H9 (cell line): ENCODE measurements at regions not wholly inside any gene's neighbourhood (a gene's known extent, or its start where the extent isn't known, plus 50 kb on each side); places are given as distances from the start of the nearest gene placed in this dataset.

ENCODE experiments used
- DNase-seq: peaks from one replicate; pipeline ENCODE4 v3.0.0-alpha.2; 2017
- H2AFZ ChIP-seq: one replicate; pipeline ENCODE4 v1.6.1; 2013; ENCODE audit warnings: mild to moderate bottlenecking, low read length, control low read depth, moderate library complexity
- H2AK5ac ChIP-seq: 2 replicates; pipeline ENCODE4 v1.6.1; 2013; ENCODE audit warnings: low read length, control low read depth, mixed read lengths; ENCODE audit not compliant: insufficient read length
- H2BK120ac ChIP-seq: one replicate; pipeline ENCODE4 v1.6.1; 2013; ENCODE audit warnings: low read depth, mild to moderate bottlenecking, low read length, control low read depth, inconsistent platforms; ENCODE audit not compliant: poor library complexity, severe bottlenecking
- H2BK12ac ChIP-seq: 2 replicates; pipeline ENCODE4 v1.6.1; 2013; ENCODE audit warnings: low read length, control low read depth, mixed read lengths, low read depth; ENCODE audit not compliant: insufficient read length
- H2BK15ac ChIP-seq: 2 replicates; pipeline ENCODE4 v1.6.1; 2013; ENCODE audit warnings: low read depth, low read length, control low read depth
- H2BK20ac ChIP-seq: one replicate; pipeline ENCODE4 v1.6.1; 2013; ENCODE audit warnings: low read depth, mild to moderate bottlenecking, low read length, control low read depth, inconsistent platforms; ENCODE audit not compliant: poor library complexity, severe bottlenecking
- H2BK5ac ChIP-seq: 2 replicates; pipeline ENCODE4 v1.6.1; 2013; ENCODE audit warnings: low read length, control low read depth, mixed read lengths; ENCODE audit not compliant: insufficient read length
- H3K14ac ChIP-seq: 2 replicates; pipeline ENCODE4 v1.6.1; 2013; ENCODE audit warnings: low read length, control low read depth; ENCODE audit not compliant: insufficient read depth
- H3K18ac ChIP-seq: 2 replicates; pipeline ENCODE4 v1.6.1; 2013; ENCODE audit warnings: low read depth, mild to moderate bottlenecking, mixed read lengths, low read length, control low read depth; ENCODE audit not compliant: insufficient read length
- H3K23ac ChIP-seq: 2 replicates; pipeline ENCODE4 v1.6.1; 2013; ENCODE audit warnings: low read length, control low read depth, mixed read lengths, low read depth; ENCODE audit not compliant: insufficient read length
- H3K23me2 ChIP-seq: 2 replicates; pipeline ENCODE4 v1.6.1; 2013; ENCODE audit warnings: low read depth, mild to moderate bottlenecking, mixed read lengths, low read length, control low read depth; ENCODE audit not compliant: insufficient read length, poor library complexity, severe bottlenecking
- H3K27ac ChIP-seq: 2 replicates; pipeline ENCODE4 v1.5.1; 2013; ENCODE audit warnings: low read length, control low read depth, mixed read lengths, low read depth; ENCODE audit not compliant: insufficient read length
- H3K27me3 ChIP-seq: 2 replicates; pipeline ENCODE4 v1.6.1; 2013; ENCODE audit warnings: low read length, control low read depth, inconsistent platforms; ENCODE audit not compliant: insufficient read depth
- H3K4ac ChIP-seq: 2 replicates; pipeline ENCODE4 v1.6.1; 2013; ENCODE audit warnings: low read depth, mild to moderate bottlenecking, control low read depth, inconsistent platforms, low read length, moderate library complexity
- H3K4me1 ChIP-seq: 2 replicates; pipeline ENCODE4 v1.6.1; 2013; ENCODE audit warnings: low read length, control low read depth, inconsistent platforms; ENCODE audit not compliant: insufficient read depth
- H3K4me2 ChIP-seq: 2 replicates; pipeline ENCODE4 v1.6.1; 2013; ENCODE audit warnings: low read length, control low read depth, mixed read lengths; ENCODE audit not compliant: insufficient read length, insufficient read depth
- H3K56ac ChIP-seq: 2 replicates; pipeline ENCODE4 v1.6.1; 2013; ENCODE audit warnings: low read depth, mild to moderate bottlenecking, mixed read lengths, low read length, control low read depth; ENCODE audit not compliant: insufficient read length
- H3K79me1 ChIP-seq: 2 replicates; pipeline ENCODE4 v1.6.1; 2013; ENCODE audit warnings: low read depth, mild to moderate bottlenecking, moderate library complexity, low read length, control low read depth, inconsistent platforms; ENCODE audit not compliant: insufficient read depth, poor library complexity, severe bottlenecking
- H3K79me2 ChIP-seq: 2 replicates; pipeline ENCODE4 v1.6.1; 2013; ENCODE audit warnings: low read length, control low read depth, inconsistent platforms; ENCODE audit not compliant: insufficient read depth
- H3K9ac ChIP-seq: 2 replicates; pipeline ENCODE4 v1.6.1; 2013; ENCODE audit warnings: low read length, control low read depth, mixed read lengths; ENCODE audit not compliant: insufficient read length; ENCODE audit errors: extremely low read depth
- H3K9me3 ChIP-seq: one replicate; pipeline ENCODE4 v1.6.1; 2013; ENCODE audit warnings: low read depth, low read length, inconsistent platforms; ENCODE audit not compliant: control insufficient read depth
- H3T11ph ChIP-seq: one replicate; pipeline ENCODE4 v1.6.1; 2013; ENCODE audit warnings: mild to moderate bottlenecking, low read length, control low read depth, inconsistent platforms
- H4K20me1 ChIP-seq: one replicate; pipeline ENCODE4 v1.6.1; 2013; ENCODE audit not compliant: control insufficient read depth, insufficient read length, insufficient read depth
- H4K5ac ChIP-seq: 2 replicates; pipeline ENCODE4 v1.6.1; 2013; ENCODE audit warnings: low read depth, mild to moderate bottlenecking, mixed read lengths, low read length, control low read depth; ENCODE audit not compliant: insufficient read length
- H4K8ac ChIP-seq: replicated peaks from 2 replicates; pipeline ENCODE4 v1.6.1; 2013; ENCODE audit warnings: low read length, control low read depth, mixed read lengths, low read depth; ENCODE audit not compliant: insufficient read length
- H4K91ac ChIP-seq: 2 replicates; pipeline ENCODE4 v1.6.1; 2013; ENCODE audit warnings: low read depth, mild to moderate bottlenecking, moderate library complexity, mixed read lengths, low read length, control low read depth; ENCODE audit not compliant: insufficient read length
- H3K27ac Mint-ChIP-seq, 3 experiments: 2 replicates in 2 of 3; 3 replicates in 1 of 3; pipeline ENCODE4 v1.8.0; 2020 to 2021; ENCODE audit warnings: mixed read lengths in 3 of 3, mild to moderate bottlenecking in 1 of 3, moderate library complexity in 1 of 3
- H3K27me3 Mint-ChIP-seq: 2 replicates; pipeline ENCODE4 v1.8.0; 2021; ENCODE audit warnings: low read depth, mild to moderate bottlenecking, moderate library complexity, mixed read lengths
- H3K36me3 Mint-ChIP-seq, 3 experiments: 2 replicates in 2 of 3; 3 replicates in 1 of 3; pipeline ENCODE4 v1.8.0; 2020 to 2021; ENCODE audit warnings: low read depth in 3 of 3, mixed read lengths in 3 of 3; ENCODE audit not compliant: insufficient read depth in 1 of 3
- H3K4me1 Mint-ChIP-seq, 2 experiments: 2 replicates each; pipeline ENCODE4 v1.8.0; 2020; ENCODE audit warnings: mixed read lengths in 2 of 2
- H3K4me3 Mint-ChIP-seq, 2 experiments: 2 replicates in 1 of 2; 3 replicates in 1 of 2; pipeline ENCODE4 v1.8.0; 2020 to 2021; ENCODE audit warnings: mild to moderate bottlenecking in 2 of 2, mixed read lengths in 2 of 2, moderate library complexity in 1 of 2
- H3K9me3 Mint-ChIP-seq, 2 experiments: 2 replicates in 1 of 2; 3 replicates in 1 of 2; pipeline ENCODE4 v1.8.0; 2020; ENCODE audit warnings: mild to moderate bottlenecking in 2 of 2, mixed read lengths in 2 of 2, moderate library complexity in 1 of 2
- CTCF ChIP-seq: fragments of 200-600 bp; sonication (generic); conservative IDR thresholded peaks from 3 replicates; pipeline ENCODE4 v1.8.0; 2021; ENCODE audit warnings: antibody characterized with exemption, mild to moderate bottlenecking
- WGBS: extraction: QIAGEN DNeasy Blood & Tissue Kit; methylation state at CpG from one replicate; pipeline ENCODE4 v1.1.7; 2013; ENCODE audit warnings: missing lambda C conversion rate, low lambda C conversion rate, mixed read lengths; ENCODE audit not compliant: insufficient read length; ENCODE audit errors: extremely low coverage; 5-methylcytosine and 5-hydroxymethylcytosine counted together

- Histone ChIP-seq H3K18ac (no peak overlapping the region), H3K27me3 (no peaks in the 10 kb centered on the region), H3K27ac (no peak overlapping the region), H2AK5ac (no peak overlapping the region), H4K20me1 (no peaks in the 10 kb centered on the region), H3K23me2 (no peaks in the 10 kb centered on the region), H3K14ac (no peak overlapping the region), H3K56ac (no peak overlapping the region), H4K91ac (no peak overlapping the region), H4K8ac (no peak overlapping the region), H2BK120ac (no peak overlapping the region), H3K4me2 (no peak overlapping the region), H3K23ac (no peak overlapping the region), H4K5ac (no peak overlapping the region), H3K4me1 (no peaks in the 10 kb centered on the region), H3T11ph (no peak overlapping the region), H2BK20ac (no peak overlapping the region), H3K79me1 (no peaks in the 10 kb centered on the region), H2BK15ac (no peak overlapping the region), H3K9ac (no peak overlapping the region), H3K9me3 (no peaks in the 10 kb centered on the region), H2AFZ (no peak overlapping the region), H2BK12ac (no peak overlapping the region), H3K79me2 (no peaks in the 10 kb centered on the region), H2BK5ac (no peak overlapping the region), H3K4ac (no peak overlapping the region)
- DNase-seq = no peak
- no peak for TF ChIP-seq CTCF
- Mint-ChIP-seq H3K4me3 (no peak overlapping the region), H3K27ac (no peak overlapping the region), H3K9me3 (no peaks in the 10 kb centered on the region), H3K36me3 (no peaks in the 10 kb centered on the region), H3K27me3 (no peaks in the 10 kb centered on the region), H3K4me1 (peaks cover 5 to 20% of the 10 kb centered on the region in 2 experiments)
- WGBS = no CpG with 5 or more reads among the region's 8 CpGs
Observed at GRCh38 chr10:10516346-10517130, 501.1 kb upstream of the CELF2 start.
